Vagina (tissue), 2 donors: ENCODE measurements at regions not wholly inside any gene's neighbourhood (a gene's known extent, or its start where the extent isn't known, plus 50 kb on each side); places are given as distances from the start of the nearest gene placed in this dataset.

Experiments
- DNase-seq, 2 donors: peaks; one replicate each; pipeline ENCODE4 v3.0.0-alpha.2; 2017; ENCODE audit errors: extremely low spot score in 2 of 2
- H3K27ac ChIP-seq: fragments of 200-600 bp; sonication (generic); one replicate; pipeline ENCODE4 v1.5.1; 2019
- H3K27me3 ChIP-seq: fragments of 200-600 bp; sonication (generic); one replicate; pipeline ENCODE4 v1.5.1; 2019
- H3K36me3 ChIP-seq, 2 donors: fragments of 200-600 bp; sonication (generic); one replicate each; pipeline ENCODE4 v1.5.1; 2017 to 2019
- H3K4me1 ChIP-seq: fragments of 200-600 bp; sonication (generic); one replicate; pipeline ENCODE4 v1.5.1; 2019
- H3K4me3 ChIP-seq, 2 donors: fragments of 200-600 bp; sonication (generic); 1 replicate in 1 of 2; 2 replicates in 1 of 2; pipeline ENCODE4 v1.5.1; 2016 to 2019
- H3K9me3 ChIP-seq: fragments of 200-600 bp; sonication (generic); one replicate; pipeline ENCODE4 v1.5.1; 2019
- POLR2A ChIP-seq, 2 donors: fragments of 450-650 bp; IDR thresholded peaks; one replicate each; pipeline ENCODE4 v1.6.1; 2017; ENCODE audit warnings: antibody characterized with exemption in 2 of 2, mild to moderate bottlenecking in 2 of 2, moderate library complexity in 2 of 2
- POLR2AphosphoS5 ChIP-seq, 2 donors: sonication (generic); formaldehyde crosslinking; IDR thresholded peaks; one replicate each; pipeline ENCODE4 v1.9.0; 2017; ENCODE audit warnings: antibody characterized with exemption in 2 of 2, mild to moderate bottlenecking in 2 of 2, low read depth in 1 of 2; ENCODE audit not compliant: insufficient read depth in 1 of 2
- intact Hi-C: fragments of 100-400 bp; cut with DNase I; formaldehyde crosslinking; loops from one replicate; pipeline ENCODE4 v1.15.1; 2023
- TF ChIP-seq, protein P1 (sequence below), 3 experiments: fragments of 450-650 bp in 2 of 3; fragments of 200-600 bp in 1 of 3; sonication (generic) in 1 of 3; IDR thresholded peaks; one replicate each; pipeline ENCODE4 v1.5.1; 2017 to 2019; ENCODE audit warnings: antibody characterized with exemption in 3 of 3, mild to moderate bottlenecking in 2 of 3, moderate library complexity in 2 of 3

DNA sequence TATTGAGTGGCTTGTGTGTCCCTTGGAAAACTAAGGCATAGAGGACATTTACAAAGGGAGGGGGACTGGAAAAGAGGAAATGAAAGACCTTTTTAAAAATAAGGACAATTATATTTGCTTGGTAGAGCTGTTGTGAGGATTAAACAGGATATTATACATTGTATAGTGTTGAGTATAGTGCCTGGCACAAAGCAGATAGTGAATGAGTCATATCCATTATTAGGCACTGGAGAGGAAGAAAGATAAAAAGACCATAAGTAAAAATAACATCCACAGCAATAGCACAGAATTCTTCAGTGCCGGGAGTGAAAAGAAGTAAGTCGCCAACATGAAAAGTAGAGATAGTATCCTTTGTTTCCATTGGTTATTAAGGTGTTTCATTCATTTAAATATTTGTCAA is 623.3 kb downstream of the PDCD6IP start:
- no peaks in the 10 kb centered on the region for H3K27me3 ChIP-seq
- DNase-seq: no peak
- no peak overlapping the region for H3K27ac ChIP-seq
- no peaks in the 10 kb centered on the region for H3K9me3 ChIP-seq
- intact Hi-C loops: no loop called here
- no peaks in the 10 kb centered on the region for H3K36me3 ChIP-seq
- no peak overlapping the region for H3K4me3 ChIP-seq
- no peaks in the 10 kb centered on the region for H3K4me1 ChIP-seq
- TF ChIP-seq, protein P1, sequence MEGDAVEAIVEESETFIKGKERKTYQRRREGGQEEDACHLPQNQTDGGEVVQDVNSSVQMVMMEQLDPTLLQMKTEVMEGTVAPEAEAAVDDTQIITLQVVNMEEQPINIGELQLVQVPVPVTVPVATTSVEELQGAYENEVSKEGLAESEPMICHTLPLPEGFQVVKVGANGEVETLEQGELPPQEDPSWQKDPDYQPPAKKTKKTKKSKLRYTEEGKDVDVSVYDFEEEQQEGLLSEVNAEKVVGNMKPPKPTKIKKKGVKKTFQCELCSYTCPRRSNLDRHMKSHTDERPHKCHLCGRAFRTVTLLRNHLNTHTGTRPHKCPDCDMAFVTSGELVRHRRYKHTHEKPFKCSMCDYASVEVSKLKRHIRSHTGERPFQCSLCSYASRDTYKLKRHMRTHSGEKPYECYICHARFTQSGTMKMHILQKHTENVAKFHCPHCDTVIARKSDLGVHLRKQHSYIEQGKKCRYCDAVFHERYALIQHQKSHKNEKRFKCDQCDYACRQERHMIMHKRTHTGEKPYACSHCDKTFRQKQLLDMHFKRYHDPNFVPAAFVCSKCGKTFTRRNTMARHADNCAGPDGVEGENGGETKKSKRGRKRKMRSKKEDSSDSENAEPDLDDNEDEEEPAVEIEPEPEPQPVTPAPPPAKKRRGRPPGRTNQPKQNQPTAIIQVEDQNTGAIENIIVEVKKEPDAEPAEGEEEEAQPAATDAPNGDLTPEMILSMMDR (IDR thresholded peaks at IDR 0.05): no peak
- TF ChIP-seq POLR2A (IDR thresholded peaks at IDR 0.05) (no peak), POLR2AphosphoS5 (IDR thresholded peaks at IDR 0.05; ENCODE audit: insufficient read depth in 1 of 2, low read depth in 1 of 2) (no peak)

DNA sequence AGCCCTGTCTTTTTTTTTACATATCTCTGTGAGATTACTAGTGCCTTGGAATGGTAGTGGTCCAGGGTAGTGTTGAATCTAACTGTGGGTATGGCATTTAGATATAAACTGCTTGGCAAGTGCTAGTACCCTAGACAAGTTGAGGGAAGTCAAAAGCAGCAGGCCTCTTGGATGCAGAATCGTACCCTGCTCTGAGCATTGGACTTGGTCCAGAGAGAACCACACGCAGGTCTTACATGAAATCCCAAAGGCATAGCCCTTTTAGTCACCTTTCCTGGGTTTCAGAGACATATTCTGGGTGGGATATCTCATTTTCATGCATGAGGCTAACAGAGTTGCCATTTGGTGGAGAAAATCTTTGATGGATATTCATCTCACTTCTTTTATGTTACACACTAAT is 641.4 kb downstream of the PDCD6IP start:
- H3K4me1 ChIP-seq: no peaks in the 10 kb centered on the region
- no peak for TF ChIP-seq POLR2A (IDR thresholded peaks at IDR 0.05)
- TF ChIP-seq, protein P1 (IDR thresholded peaks at IDR 0.05): no peak
- TF ChIP-seq POLR2AphosphoS5 (IDR thresholded peaks at IDR 0.05; ENCODE audit: insufficient read depth in 1 of 2, low read depth in 1 of 2): no peak
- intact Hi-C loops: no loop called here
- H3K9me3 ChIP-seq: no peaks in the 10 kb centered on the region
- no peak overlapping the region for H3K27ac ChIP-seq
- H3K4me3 ChIP-seq: no peak overlapping the region
- no peaks in the 10 kb centered on the region for H3K36me3 ChIP-seq
- no peaks in the 10 kb centered on the region for H3K27me3 ChIP-seq
- DNase-seq: no peak

DNA sequence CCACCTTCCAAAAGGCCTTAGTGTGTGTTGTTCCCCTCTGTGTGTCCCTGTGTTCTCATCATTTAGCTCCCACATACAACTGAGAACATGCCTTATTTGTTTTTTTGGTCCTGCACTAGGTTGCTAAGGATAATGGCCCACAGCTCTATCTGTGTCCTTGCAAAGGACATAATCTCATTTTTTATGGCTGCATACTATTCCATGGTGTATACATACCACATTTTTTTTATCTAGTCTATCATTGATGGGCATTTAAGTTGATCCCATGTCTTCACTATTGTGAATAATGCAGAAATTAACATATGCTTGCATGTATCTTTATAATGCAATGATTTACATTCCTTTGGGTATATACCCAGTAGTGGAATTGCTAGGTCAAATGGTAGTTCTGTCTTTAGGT is 645.7 kb downstream of the PDCD6IP start:
- TF ChIP-seq, protein P1 (IDR thresholded peaks at IDR 0.05): no peak
- no peak for TF ChIP-seq POLR2AphosphoS5 (IDR thresholded peaks at IDR 0.05; ENCODE audit: insufficient read depth in 1 of 2, low read depth in 1 of 2)
- TF ChIP-seq POLR2A (IDR thresholded peaks at IDR 0.05): no peak
- DNase-seq: no peak
- Histone ChIP-seq H3K4me3 (no peak overlapping the region), H3K27ac (no peak overlapping the region), H3K4me1 (no peaks in the 10 kb centered on the region), H3K9me3 (no peaks in the 10 kb centered on the region), H3K27me3 (no peaks in the 10 kb centered on the region), H3K36me3 (no peaks in the 10 kb centered on the region)
- intact Hi-C loops: no loop called here

DNA sequence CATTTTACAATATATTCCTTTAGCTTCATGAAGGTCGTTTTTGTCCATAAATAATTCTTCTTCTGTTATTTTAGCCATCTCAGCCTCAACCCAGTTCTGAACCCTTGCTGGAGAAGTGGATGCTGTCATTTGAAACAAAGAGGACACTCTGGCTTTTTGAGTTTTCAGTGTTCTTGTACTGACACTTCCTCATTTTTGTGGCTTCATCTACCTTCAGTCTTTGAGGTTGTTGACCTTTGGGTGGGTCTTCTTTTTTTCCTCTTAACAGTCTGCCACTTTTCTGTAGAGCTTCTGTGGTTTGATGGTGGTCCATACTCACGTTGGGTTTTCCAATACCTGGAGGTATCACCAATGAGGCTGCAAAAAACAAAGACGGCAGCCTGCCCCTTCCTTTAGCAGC is 650.9 kb downstream of the PDCD6IP start:
- Histone ChIP-seq H3K27me3 (no peaks in the 10 kb centered on the region), H3K4me3 (no peak overlapping the region), H3K36me3 (no peaks in the 10 kb centered on the region), H3K27ac (no peak overlapping the region), H3K4me1 (no peaks in the 10 kb centered on the region), H3K9me3 (no peaks in the 10 kb centered on the region)
- intact Hi-C loops: no loop called here
- TF ChIP-seq, protein P1 (IDR thresholded peaks at IDR 0.05): no peak
- TF ChIP-seq POLR2AphosphoS5 (IDR thresholded peaks at IDR 0.05; ENCODE audit: insufficient read depth in 1 of 2, low read depth in 1 of 2): no peak
- no peak for DNase-seq

DNA sequence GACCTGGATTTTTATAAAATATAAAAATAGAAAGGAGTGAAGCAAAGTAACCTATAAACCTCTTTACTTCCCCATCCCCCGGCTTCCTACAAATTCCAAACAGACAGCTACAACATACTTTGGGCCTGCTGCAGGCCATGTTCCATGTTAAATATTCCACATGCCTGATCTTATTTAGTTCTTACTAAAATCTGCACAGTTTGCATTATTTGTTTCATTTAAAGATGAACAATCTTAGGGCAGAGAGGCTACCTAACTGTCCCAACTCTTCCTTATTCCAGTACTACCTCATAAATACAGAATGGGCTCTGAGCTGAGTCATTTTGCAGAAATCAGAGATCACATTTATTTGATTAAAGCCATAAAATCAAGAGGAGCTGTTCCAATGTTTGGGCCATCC is 665.0 kb downstream of the PDCD6IP start:
- Histone ChIP-seq H3K9me3 (peaks cover 9% of the 10 kb centered on the region), H3K27me3 (no peaks in the 10 kb centered on the region), H3K27ac (no peak overlapping the region), H3K4me1 (no peaks in the 10 kb centered on the region), H3K4me3 (no peak overlapping the region), H3K36me3 (no peaks in the 10 kb centered on the region)
- intact Hi-C loops: no loop called here
- DNase-seq: no peak
- TF ChIP-seq POLR2A (IDR thresholded peaks at IDR 0.05) (no peak), POLR2AphosphoS5 (IDR thresholded peaks at IDR 0.05; ENCODE audit: insufficient read depth in 1 of 2, low read depth in 1 of 2) (no peak)

DNA sequence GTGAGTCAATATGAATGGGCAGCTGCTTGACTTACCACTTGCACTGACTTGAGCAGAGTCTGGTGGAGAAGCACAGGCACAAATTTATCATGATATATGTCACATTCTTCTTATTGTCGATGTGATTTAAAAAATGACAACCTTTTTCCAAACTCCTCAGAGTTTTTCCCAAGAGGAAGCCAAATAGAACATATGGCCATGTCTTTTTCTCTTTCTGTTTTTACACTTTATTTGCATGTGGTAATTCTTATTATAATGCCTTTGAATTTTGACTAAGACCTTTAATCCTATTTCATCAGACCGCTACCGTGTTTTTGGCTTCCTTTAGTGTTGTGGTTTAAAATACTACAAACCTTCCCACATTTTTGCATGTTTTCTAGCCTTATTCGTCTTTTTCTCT is 666.2 kb downstream of the PDCD6IP start:
- TF ChIP-seq, protein P1 (IDR thresholded peaks at IDR 0.05): no peak
- intact Hi-C loops: no loop called here
- DNase-seq: no peak
- Histone ChIP-seq H3K9me3 (no peaks in the 10 kb centered on the region), H3K36me3 (no peaks in the 10 kb centered on the region), H3K27me3 (no peaks in the 10 kb centered on the region), H3K4me1 (no peaks in the 10 kb centered on the region), H3K27ac (no peak overlapping the region), H3K4me3 (no peak overlapping the region)
